ENCODE measurements at regions not wholly inside any gene's neighbourhood (a gene's known extent, or its start where the extent isn't known, plus 50 kb on each side); places are given as distances from the start of the nearest gene placed in this dataset.

GRCh38 chr4:141429933-141430332 is 206.4 kb upstream of the IL15 start:
- no peak for TF ChIP-seq CTCF (IDR thresholded peaks at IDR 0.05)

- TF ChIP-seq CTCF (IDR thresholded peaks at IDR 0.05), result no peak
Measured at GRCh38 chr4:141430686-141431085, 205.7 kb upstream of the IL15 start.

- no peak for TF ChIP-seq CTCF (IDR thresholded peaks at IDR 0.05)
Measured at GRCh38 chr4:141432000-141432712, 204.2 kb upstream of the IL15 start.

GRCh38 chr4:141435446-141436225 is 200.7 kb upstream of the IL15 start:
- no peak for TF ChIP-seq CTCF (IDR thresholded peaks at IDR 0.05)

GRCh38 chr4:141439223-141439622 is 197.2 kb upstream of the IL15 start:
- no peak for TF ChIP-seq CTCF (IDR thresholded peaks at IDR 0.05)

- no peak for TF ChIP-seq CTCF (IDR thresholded peaks at IDR 0.05)
Measured at GRCh38 chr4:141447761-141448160, 188.6 kb upstream of the IL15 start.

- no peak for TF ChIP-seq CTCF (IDR thresholded peaks at IDR 0.05)
Measured at GRCh38 chr4:141448490-141448889, 187.9 kb upstream of the IL15 start.

All from LNCAP (cell line).